Uterus (tissue), 3 donors: ENCODE measurements at regions not wholly inside any gene's neighbourhood (a gene's known extent, or its start where the extent isn't known, plus 50 kb on each side); places are given as distances from the start of the nearest gene placed in this dataset.

Source experiments
- DNase-seq, 2 donors: peaks; one replicate each; pipeline ENCODE4 v3.0.0-alpha.2; 2019 to 2020
- H3K27ac ChIP-seq, 2 donors: fragments of 200-600 bp; sonication (generic); 1 replicate in 1 of 2; 2 replicates in 1 of 2; pipeline ENCODE4 v1.5.1; 2016 to 2018
- H3K27me3 ChIP-seq, 2 donors: fragments of 200-600 bp; sonication (generic); one replicate each; pipeline ENCODE4 v1.5.1; 2018 to 2019; ENCODE audit warnings: control low read depth in 1 of 2
- H3K36me3 ChIP-seq, 2 donors: fragments of 200-600 bp; sonication (generic); one replicate each; pipeline ENCODE4 v1.5.1; 2019; ENCODE audit warnings: control low read depth in 1 of 2
- H3K4me1 ChIP-seq, 2 donors: fragments of 200-600 bp; sonication (generic); one replicate each; pipeline ENCODE4 v1.5.1; 2018 to 2019; ENCODE audit warnings: control low read depth in 1 of 2
- H3K4me3 ChIP-seq, 2 donors: fragments of 200-600 bp; sonication (generic); 1 replicate in 1 of 2; 2 replicates in 1 of 2; pipeline ENCODE4 v1.5.1; 2018 to 2019; ENCODE audit warnings: mild to moderate bottlenecking in 1 of 2
- H3K9me3 ChIP-seq, 2 donors: fragments of 200-600 bp; sonication (generic); one replicate each; pipeline ENCODE4 v1.5.1; 2019; ENCODE audit warnings: control low read depth in 1 of 2
- POLR2A ChIP-seq, 2 donors: fragments of 450-650 bp; IDR thresholded peaks; one replicate each; pipeline ENCODE4 v1.6.1; 2016; ENCODE audit warnings: antibody characterized with exemption in 2 of 2, mild to moderate bottlenecking in 1 of 2, moderate library complexity in 1 of 2
- intact Hi-C: fragments of 100-400 bp; cut with DNase I; formaldehyde crosslinking; loops from one replicate; pipeline ENCODE4 v1.15.1; 2023; ENCODE audit warnings: low total_unique reads
- TF ChIP-seq, protein P1 (sequence below), 4 experiments: fragments of 200-600 bp in 2 of 4; fragments of 450-650 bp in 2 of 4; sonication (generic) in 2 of 4; IDR thresholded peaks; one replicate each; pipeline ENCODE4 v1.5.1; 2016 to 2019; ENCODE audit warnings: antibody characterized with exemption in 4 of 4, mild to moderate bottlenecking in 2 of 4, moderate library complexity in 1 of 4
- donor health status: DM: yes; HTN: yes; CAD: no.

DNA sequence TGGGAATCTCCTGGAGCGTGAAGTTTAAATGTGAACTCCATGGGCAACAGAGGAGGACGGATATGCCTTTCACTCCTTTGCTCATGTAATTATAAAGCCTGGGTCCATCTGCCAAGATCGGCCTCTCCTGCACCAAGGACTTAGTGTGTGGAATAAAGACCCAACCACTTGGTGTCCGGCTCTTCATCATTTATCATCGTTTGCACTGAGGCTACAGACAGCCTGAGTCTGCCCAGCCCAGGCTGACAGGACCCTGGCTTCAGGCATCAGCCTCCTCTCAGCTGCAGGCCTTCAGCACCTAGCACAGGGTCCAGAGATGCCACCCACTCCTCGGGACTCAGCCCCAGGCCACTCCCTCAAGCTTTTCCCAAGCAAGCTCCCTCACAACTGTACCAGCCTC is 206.8 kb upstream of the IPO5 start:
- Histone ChIP-seq H3K9me3 (no peaks in the 10 kb centered on the region), H3K27ac (no peak overlapping the region), H3K4me3 (no peak overlapping the region), H3K4me1 (no peaks in the 10 kb centered on the region), H3K27me3 (no peaks in the 10 kb centered on the region), H3K36me3 (no peaks in the 10 kb centered on the region)
- TF ChIP-seq POLR2A (IDR thresholded peaks at IDR 0.05): no peak
- TF ChIP-seq, protein P1, sequence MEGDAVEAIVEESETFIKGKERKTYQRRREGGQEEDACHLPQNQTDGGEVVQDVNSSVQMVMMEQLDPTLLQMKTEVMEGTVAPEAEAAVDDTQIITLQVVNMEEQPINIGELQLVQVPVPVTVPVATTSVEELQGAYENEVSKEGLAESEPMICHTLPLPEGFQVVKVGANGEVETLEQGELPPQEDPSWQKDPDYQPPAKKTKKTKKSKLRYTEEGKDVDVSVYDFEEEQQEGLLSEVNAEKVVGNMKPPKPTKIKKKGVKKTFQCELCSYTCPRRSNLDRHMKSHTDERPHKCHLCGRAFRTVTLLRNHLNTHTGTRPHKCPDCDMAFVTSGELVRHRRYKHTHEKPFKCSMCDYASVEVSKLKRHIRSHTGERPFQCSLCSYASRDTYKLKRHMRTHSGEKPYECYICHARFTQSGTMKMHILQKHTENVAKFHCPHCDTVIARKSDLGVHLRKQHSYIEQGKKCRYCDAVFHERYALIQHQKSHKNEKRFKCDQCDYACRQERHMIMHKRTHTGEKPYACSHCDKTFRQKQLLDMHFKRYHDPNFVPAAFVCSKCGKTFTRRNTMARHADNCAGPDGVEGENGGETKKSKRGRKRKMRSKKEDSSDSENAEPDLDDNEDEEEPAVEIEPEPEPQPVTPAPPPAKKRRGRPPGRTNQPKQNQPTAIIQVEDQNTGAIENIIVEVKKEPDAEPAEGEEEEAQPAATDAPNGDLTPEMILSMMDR (IDR thresholded peaks at IDR 0.05): no peak
- intact Hi-C loops: no loop called here
- no peak for DNase-seq

DNA sequence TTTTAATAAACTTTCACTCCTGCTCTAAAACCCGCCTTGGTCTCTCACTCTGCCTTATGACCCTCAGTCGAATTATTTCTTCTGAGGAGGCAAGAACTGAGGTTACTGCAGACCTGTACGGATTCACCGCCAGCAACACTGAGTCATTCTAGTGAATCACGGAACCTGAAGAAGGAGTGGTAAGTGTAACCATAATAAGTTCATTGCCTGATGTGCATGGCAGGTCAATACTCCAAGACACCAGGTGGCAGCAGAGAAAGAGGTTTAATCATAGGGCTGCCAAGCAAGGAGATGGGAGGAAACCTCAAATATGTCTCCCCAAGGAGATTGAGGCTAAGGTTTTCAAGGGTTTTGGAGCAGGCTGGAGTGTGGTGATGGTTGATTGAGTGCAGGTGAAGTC is 204.3 kb upstream of the IPO5 start:
- no peak for DNase-seq
- TF ChIP-seq, protein P1 (IDR thresholded peaks at IDR 0.05): no peak
- no peak for TF ChIP-seq POLR2A (IDR thresholded peaks at IDR 0.05)
- Histone ChIP-seq H3K4me3 (no peak overlapping the region), H3K4me1 (no peaks in the 10 kb centered on the region), H3K27ac (no peak overlapping the region), H3K36me3 (no peaks in the 10 kb centered on the region), H3K27me3 (no peaks in the 10 kb centered on the region), H3K9me3 (no peaks in the 10 kb centered on the region)
- intact Hi-C loops: no loop called here

DNA sequence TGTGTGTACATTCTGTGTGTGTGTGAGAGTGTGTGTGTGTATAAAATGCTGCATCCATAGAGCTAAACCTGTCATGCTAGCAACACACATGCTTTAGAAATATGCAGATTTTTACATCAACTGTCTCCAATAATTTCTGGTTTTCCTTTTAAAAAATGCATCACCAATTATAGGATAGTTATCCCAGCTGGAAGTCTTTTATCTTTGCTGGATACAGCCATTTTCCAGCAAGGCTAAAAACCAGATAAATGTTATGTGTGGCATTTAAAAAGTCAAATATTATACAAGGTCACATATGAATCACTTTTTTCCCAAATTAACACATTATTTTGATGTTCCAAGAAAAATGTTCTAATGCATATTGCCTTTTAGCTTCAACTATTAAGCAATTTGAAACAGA is 202.0 kb upstream of the IPO5 start:
- no peak for DNase-seq
- Histone ChIP-seq H3K27me3 (no peaks in the 10 kb centered on the region), H3K27ac (no peak overlapping the region), H3K4me1 (no peaks in the 10 kb centered on the region), H3K9me3 (no peaks in the 10 kb centered on the region), H3K36me3 (no peaks in the 10 kb centered on the region), H3K4me3 (no peak overlapping the region)
- intact Hi-C loops: no loop called here
- TF ChIP-seq, protein P1 (IDR thresholded peaks at IDR 0.05): no peak
- no peak for TF ChIP-seq POLR2A (IDR thresholded peaks at IDR 0.05)

DNA sequence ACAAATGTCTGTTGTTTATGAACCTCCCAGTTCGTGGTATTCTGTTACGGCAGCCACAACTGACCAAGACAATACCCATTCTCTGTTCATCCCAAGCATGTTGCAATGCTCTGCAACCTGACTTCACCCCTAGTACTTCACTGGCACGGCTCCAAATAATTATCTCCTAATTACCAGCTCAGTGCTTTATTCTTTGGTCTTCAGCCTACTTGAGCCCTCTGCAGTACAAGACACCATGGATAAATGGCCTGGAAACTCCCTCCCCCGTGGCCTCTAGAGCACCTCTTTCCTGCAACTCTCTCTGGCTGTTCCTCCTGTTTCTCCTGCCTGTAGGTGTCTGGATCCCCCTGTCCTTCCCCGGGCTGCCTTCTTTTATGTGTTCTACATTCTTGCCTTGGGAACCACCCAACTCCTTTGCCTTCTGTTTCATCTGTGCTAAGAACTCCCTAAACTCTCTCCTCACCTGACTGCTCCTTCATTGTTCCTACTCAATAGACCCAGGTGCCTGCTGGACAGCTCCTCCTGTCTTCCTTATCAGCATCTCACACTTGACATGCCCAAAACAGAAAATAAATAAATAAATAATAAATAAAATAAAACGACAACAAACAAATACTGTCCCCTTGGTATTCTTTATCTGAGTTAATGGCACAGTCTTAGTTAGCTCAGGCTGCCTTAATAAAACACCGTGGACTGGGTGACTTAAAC is 200.4 kb upstream of the IPO5 start:
- Histone ChIP-seq H3K4me1 (no peaks in the 10 kb centered on the region), H3K4me3 (no peak overlapping the region), H3K9me3 (no peaks in the 10 kb centered on the region), H3K36me3 (no peaks in the 10 kb centered on the region), H3K27me3 (no peaks in the 10 kb centered on the region), H3K27ac (no peak overlapping the region)
- TF ChIP-seq, protein P1 (IDR thresholded peaks at IDR 0.05): no peak
- TF ChIP-seq POLR2A (IDR thresholded peaks at IDR 0.05): no peak
- no peak for DNase-seq
- intact Hi-C loops: no loop called here

DNA sequence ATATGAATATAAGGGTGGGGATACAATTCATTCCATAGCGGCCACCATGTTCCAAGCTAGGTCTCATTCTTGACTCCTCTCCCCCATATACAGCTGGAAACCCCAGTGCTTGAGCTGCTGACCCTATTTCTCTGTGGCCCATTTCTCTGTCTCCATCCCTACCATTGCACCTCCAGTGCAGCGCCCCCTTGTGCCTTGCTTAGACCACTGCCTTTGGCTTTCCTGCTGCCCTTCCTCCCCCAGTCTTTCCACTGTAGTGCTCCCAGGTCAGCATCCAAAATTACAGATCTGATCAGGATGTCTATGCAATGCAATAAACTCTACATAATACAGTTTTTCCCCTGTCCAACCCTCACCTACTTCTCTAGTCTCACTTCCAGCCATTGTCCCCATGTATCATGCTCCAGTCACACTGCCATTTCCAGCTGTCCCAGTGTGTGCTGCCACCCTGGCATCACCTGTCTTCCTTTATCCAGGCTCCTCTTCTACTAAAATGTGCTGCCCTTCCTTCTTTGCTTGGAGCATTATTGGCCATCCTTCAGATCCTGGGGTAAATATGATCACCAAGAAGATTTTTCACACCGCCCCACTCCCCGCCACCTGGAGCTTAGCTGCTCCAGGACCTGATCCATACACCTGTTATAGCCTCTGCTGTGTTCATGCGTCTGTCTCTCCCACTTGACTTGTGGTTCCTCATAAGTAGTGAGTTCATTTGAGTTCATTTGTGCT is 199.4 kb upstream of the IPO5 start:
- no peaks in the 10 kb centered on the region for H3K9me3 ChIP-seq
- H3K4me3 ChIP-seq: no peak overlapping the region
- TF ChIP-seq, protein P1 (IDR thresholded peaks at IDR 0.05): no peak
- no peak for TF ChIP-seq POLR2A (IDR thresholded peaks at IDR 0.05)
- intact Hi-C loops: no loop called here
- no peak for DNase-seq
- no peak overlapping the region for H3K27ac ChIP-seq
- no peaks in the 10 kb centered on the region for H3K36me3 ChIP-seq
- H3K4me1 ChIP-seq: no peaks in the 10 kb centered on the region
- no peaks in the 10 kb centered on the region for H3K27me3 ChIP-seq
